Stimulated activated CD4-positive, alpha-beta T cell treated with anti-CD3 and anti-CD28 coated beads, TNF-alpha, amount 100 ng/mL, for 48 hours (primary cell): ENCODE measurements at regions not wholly inside any gene's neighbourhood (a gene's known extent, or its start where the extent isn't known, plus 50 kb on each side); places are given as distances from the start of the nearest gene placed in this dataset.

Experiments
- DNase-seq, 3 donors: peaks; one replicate each; pipeline ENCODE4 v3.0.0-alpha.2; 2020; ENCODE audit warnings: low read depth in 3 of 3

DNA sequence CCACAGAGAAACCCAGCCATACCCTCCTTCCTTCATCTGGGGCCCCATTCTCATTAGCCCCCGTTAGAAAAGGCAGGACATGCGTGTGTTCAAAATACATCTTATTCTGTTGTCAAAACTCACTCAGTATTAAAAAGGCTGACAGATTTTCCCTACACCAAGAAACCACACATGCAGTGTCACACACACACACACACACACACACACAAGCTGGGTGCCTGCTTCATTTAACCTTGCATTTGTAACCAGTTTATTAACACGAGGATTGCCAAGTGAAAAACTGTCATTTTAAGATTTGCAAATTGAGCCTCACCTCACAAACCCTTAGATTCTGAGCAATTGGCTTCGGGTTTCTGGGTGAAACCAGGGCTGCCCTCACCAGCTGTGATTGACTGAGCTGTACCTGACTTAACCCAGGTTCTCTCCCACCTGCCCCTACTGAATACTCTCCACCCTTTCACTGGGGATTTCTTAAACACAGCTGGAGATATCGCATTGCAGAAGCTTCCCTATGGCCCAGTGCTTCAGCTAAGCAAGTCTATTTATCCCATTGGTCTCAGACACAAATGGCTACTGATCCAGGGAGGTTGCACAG is 172.7 kb upstream of the ZNF507 start:
- DNase-seq, result no peak

DNA sequence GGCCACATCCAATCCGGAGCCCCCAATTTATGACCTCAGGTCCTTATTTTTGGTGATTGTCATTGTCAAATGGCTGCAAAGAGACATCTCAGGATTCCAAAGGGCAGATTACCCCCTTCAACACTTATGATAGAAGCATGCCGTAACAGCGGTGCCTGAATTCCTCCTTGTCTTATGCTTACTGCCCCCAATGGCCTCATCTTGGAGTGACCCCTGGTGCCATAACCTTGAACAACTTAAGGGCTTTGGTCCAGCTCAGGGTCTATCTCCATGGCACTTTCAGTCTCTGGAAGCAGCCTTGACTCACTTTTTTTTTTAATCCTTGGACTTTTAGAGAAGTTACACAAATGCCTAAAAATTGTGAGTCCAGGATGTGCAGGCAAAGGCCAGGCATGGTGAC is 171.6 kb upstream of the ZNF507 start:
- no peak for DNase-seq

- no peak for DNase-seq
These were observed 170.9 kb upstream of the ZNF507 start for GRCh38 chr19:32174386-32175113.

- no peak for DNase-seq
These were observed 168.8 kb upstream of the ZNF507 start for GRCh38 chr19:32176591-32176990.

GRCh38 chr19:32177686-32178085 is 167.7 kb upstream of the ZNF507 start:
- DNase-seq, result no peak

GRCh38 chr19:32178401-32178800 is 167.0 kb upstream of the ZNF507 start:
- no peak for DNase-seq

GRCh38 chr19:32178956-32179355 is 166.5 kb upstream of the ZNF507 start:
- DNase-seq, result no peak

DNA sequence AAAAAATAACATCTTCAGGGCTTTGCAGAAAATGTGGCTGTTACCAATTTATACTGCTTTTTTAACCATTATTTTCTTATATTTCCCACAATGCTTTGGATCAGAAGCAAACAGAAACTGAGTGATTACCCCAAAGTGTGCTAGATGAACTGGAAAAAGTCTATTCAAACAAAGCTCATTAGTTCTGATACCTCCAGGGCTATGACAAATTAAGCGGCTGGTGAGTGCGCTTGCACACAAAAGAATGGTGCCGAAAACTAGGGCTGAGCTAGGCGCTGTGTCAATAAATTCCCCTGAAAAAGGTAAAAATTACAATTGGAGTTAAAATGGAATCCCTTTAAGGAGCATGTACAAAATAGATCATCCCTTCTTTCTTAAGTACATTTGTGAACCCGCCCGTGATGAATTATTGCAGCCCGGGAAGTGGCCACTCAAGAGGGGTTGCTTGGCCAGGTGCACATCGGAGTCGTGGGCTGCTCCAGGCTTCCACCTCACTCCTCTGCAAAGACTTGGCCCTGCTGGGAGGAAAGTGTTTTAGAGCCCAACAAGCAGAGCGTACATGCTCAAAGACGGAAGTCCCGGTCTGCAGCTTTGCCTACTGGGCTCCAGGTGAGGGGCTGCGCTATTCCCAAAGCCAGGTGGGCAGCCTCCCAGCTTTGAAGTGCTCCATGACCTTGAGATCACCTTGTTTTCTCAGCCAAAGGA is 164.0 kb upstream of the ZNF507 start:
- DNase-seq, result no peak

DNA sequence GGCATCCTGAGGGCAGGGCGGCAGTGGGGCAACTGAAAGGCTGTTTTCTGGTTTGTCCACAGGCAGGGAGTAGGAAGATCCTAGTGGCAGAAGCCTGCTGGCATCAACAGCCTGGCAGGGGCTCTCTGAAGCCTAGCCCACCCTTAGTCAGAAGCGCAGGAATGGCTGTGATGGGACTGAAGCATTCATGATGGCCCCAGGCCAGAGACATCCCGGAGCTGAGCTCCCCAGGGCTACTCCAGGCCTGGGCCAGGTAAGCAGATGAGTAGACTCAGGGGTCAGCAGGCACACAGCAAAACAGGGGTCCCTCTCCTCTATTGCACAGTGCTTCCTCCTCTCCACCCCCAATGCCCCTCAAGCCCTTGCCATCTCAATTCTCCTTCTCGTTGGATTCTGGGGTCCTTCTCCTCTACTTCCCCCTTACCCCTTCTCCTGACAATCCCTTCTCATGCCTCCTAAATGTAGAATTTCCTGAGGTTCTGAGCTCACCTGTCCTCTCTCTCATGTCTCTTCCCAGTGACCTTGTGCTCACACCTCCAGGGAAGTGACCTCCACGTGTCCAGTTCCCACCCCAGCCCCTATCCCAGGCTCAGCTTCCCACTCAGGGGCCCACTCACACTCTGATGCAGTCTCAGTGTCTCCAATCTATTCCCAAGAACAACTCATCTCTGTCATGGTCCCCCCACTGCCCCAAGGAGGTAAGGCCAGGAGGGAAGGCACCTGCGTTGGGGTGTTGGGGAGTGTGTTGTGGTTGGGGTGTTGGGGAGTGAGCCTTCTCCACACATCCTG is 158.7 kb upstream of the ZNF507 start:
- DNase-seq, result no peak

DNA sequence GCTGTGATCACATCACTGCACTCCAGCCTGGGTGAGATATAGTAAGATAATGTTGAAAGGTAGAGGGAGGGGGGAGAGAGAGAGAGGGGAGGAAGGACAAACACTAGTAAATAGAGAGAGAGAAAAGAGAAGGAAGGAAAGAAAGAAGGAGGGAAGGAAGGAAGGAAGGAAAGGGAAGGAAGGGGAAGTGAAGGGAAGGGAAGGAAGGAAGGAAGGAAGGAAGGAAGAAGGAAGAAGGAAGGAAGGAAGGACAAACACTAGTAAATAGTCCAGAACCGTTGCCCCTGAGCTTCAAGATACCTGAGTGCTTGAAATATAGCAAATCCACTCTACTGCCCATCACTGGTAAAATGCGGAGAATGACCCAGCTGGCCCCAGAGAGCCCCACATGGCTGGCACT is 156.5 kb upstream of the ZNF507 start:
- no peak for DNase-seq

DNA sequence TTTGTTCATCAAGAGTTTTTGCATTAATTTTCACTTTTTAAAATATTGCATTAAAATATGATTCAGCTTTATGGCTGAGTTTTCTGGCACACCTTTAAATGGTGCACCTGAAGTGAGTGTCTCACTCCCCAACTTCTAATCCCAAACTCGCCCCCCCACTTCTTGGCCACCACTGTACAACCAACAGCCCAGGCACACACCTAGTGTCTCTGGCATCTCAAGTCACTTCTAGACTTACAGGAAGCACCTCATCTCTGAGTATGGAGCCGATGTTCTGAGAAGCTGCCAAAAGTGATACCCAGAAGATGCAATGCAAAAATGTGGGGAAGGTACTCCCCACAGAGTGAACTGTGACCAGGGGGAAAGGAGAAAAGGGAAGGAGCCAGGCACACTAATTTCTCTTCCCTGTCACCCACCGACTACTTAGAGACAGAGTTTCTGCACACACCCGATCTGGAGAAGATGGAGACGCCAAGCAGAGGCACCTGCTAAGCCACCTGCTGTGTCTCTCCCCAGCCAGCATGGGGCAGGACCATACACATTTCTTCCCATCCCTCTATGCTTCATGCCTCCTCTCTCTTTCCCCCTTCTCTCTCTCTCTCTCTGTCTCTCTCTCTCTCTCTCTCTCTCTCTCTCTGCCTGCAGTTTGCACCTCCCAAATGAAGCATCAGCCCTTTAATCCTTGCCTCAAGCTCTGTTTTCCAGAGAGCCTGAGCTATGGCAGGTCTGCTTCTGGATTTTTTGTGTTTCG is 155.3 kb upstream of the ZNF507 start:
- no peak for DNase-seq

GRCh38 chr19:32191921-32192320 is 153.5 kb upstream of the ZNF507 start:
- no peak for DNase-seq

DNA sequence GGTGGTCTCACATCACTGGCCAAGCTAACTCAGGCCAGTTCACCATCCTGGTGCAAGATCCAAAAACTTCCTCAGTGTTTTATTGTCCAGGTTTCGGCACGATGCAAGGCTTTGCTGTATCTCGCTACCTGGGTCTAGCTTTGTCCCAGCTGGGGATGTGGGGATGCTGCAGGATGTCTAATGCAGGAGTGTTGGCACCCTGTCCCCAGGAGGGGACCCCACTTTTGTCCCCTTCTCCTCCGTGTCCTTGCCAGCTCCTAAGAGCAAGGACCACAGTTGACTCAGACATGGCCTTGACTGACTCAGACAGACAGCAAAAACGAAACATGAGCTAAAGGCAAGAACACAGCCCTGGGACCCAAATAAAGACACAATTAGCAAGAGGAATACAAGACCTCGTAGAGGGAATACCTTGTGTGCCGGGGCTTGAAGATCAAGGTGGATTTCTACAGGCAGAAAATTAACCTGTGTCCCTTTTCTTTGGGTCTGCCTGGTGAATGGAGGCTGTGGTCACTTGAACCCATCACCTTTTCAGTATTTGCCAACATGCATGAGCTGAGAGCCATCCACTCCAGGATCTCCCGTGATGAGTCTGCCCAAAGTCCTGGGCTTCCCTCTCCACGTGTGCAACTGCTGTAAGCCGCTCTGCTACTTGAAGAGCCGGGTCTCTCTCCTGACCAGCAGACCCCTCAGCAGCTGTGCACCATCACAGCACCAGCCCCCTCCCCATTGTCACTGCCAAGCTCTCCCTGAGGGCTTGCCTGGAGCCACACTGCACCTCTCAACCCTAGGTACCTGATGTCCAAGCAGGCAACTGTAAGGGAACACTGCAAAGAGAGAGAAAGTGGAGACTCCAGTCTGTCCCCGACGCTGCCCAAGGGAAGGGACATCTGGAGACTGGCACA is 149.5 kb upstream of the ZNF507 start:
- DNase-seq, result no peak

DNA sequence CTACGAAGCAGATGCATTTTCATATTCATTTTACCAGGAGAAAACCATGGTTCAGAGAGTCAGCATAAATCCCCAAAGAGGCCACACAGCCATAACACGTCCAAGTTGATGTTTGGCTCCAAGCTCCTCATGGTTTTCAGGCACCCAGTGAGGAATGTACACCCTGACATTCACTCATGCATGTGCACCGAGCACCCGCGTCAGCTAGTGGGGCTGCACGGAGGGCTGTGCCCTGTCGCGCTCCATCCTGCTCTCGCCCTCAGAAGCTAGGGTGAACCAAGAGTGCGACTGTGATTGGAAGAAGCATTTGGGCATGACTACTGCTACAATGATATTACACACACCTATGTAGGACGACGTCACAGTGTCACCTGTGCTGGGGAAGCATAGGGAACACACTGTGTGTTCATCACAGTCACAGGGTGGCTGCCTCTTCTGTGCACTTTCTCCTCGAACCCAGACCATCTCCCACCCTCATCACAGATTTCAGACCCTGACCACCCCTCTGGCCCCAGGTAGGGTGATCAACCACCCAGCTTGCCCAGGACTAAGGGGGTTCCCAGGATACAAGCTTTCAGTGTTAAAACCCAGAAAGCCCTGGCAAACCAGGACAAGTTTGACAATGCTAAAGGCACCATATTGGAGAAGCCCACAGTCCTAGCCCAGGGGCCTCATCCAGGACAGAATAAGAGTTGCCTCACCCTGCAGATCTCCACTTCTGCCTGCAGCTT is 148.6 kb upstream of the ZNF507 start:
- no peak for DNase-seq

DNA sequence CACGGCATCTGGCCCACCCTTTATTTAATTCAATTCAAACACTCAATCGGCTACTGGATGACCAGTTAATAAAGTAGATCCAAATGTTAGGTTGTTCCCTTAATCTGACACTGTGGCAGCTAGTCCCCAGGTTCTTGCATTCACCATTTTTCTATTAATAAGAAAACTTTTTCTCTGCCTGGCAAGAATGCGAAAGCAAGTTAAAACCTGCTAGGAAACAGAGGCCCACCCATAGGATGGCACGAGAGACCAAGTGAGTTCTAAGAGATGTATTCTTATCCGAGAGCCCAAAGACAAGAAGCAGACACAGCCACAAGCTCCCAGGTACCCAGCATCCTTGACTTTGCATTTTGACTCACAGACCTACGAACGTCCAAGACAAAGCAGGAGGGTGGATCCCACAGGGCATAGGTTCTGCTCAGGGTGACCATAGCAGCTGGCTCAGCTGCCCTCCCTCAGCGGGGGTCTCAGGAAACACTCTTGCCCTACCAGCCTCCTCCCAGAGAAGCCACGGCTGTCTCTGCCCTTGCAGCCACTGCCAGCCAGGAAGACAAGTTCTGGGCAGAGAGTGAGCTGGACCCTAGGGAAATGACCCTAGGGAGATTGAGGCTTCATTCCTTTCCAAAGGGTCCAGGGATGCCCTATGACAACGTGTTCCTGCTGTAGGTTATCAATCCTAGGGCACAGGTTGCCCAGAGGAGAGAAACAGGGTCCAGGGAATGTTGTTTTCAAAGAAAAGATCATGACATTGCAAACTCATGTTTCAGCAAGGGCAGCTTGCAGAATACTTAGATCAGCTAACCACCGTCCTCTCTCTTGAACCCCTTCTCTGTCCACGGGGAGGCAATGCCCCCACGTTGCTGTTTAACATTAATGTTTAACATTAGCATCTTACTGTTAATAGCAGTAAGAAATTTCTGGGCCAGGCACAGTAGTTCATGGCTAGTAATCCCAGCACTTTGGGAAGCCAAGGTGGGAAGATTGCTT is 147.2 kb upstream of the ZNF507 start:
- DNase-seq, result no peak

- no peak for DNase-seq
These were observed 145.8 kb upstream of the ZNF507 start for GRCh38 chr19:32199501-32200040.

- no peak for DNase-seq
These were observed 144.9 kb upstream of the ZNF507 start for GRCh38 chr19:32200312-32201038.

GRCh38 chr19:32201211-32201610 is 144.2 kb upstream of the ZNF507 start:
- no peak for DNase-seq
